ENCODE measurements at regions not wholly inside any gene's neighbourhood (a gene's known extent, or its start where the extent isn't known, plus 50 kb on each side); places are given as distances from the start of the nearest gene placed in this dataset.
A peak's percentile ranks its signal among the peaks of the same experiment; 100 is the strongest.

DNA sequence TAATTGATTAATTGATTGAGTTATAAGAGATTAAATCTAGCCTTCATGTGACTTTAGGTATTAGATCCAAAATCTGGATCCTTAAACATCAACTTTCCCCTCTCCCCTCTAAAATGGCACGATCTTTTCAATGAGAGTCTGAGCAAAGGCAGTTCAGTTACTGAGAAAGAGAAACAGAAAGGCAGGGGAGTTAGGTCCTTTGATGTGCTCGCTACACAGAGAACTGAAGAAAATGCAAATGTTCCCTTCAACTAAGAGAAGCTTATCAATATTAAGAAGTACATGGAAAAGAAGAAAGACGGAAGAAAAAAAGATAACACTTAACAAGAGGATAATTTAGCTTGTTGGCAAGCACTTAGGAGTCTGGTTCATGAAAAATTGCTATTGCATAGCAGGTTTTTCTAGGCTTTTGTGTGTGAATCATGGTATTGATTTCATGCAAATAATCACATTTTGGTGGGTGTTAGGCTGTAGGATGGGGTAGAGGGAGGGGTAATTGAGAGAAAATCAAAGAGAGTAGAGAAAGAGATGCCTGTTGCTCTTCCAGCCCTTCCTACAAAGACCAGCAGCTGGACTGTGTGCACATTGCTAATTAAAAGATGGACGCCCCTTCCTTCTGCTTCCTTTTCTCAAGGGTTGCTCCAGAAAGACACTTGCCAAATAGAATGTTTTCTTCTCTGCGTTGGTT is 307.6 kb upstream of the PLXNA2 start:
- DNase-seq = no peak

- no peak for DNase-seq
Observed at GRCh38 chr1:208552928-208553327, 308.7 kb upstream of the PLXNA2 start.

- DNase-seq = no peak
Observed at GRCh38 chr1:208556461-208556860, 312.3 kb upstream of the PLXNA2 start.

- peak; percentile 30 for DNase-seq
Observed at GRCh38 chr1:208557046-208557722, 313.0 kb upstream of the PLXNA2 start.

DNA sequence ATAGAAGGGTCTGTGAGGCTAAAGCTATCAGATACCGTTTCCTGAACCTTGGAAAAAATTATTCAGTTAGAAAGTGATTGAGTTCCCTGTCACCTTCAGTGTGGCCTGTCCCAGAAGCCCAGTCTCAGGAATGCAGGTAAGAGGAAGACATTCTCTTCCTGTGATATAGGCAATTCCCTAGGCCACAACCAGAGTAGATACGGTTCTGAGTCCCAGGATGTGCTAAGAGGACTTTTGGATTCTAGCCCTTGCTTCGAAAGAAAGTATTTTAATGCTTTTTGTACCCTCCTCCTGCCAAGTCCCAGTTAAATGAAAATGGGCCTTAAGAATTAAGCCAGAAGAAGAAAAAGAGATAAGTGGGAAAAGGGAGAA is 313.5 kb upstream of the PLXNA2 start:
- no peak for DNase-seq

DNA sequence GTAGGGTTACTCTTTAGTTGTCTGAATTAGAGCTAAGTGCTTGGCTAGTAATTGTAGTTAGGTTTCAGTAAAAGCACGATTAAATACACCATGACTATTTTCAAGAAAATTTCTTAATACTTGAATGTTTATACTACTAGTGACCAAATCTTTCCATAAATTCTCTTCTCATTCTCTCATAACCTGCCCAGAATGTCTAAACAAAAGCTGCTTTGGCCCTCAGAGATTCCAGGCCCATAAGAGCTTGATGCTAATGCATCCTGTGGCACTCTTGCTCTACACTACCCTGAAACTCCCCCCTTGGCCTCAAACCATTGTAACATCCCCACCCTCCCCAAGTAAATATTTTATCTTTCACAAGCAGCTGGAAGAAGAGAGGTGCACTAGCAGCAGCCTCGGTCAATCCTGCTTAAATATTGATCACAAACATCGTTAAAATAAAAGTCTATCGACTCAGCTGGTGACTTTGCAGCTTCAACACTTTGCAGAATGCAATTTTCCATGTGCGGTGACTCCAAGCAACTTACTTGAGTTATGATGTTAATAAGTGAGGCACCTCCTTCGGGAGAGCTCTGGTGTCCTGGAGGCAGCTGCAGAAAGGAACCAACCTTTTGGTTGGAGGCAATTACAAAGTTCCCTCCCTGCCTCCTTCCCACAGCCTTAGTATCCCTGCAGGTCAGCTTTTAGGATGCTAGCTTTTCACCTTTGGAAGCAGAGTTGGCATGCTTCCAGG is 315.6 kb upstream of the PLXNA2 start:
- no peak for DNase-seq

GRCh38 chr1:208562151-208562960 is 318.2 kb upstream of the PLXNA2 start:
- DNase-seq = no peak

GRCh38 chr1:208564466-208564865 is 320.3 kb upstream of the PLXNA2 start:
- DNase-seq = no peak

GRCh38 chr1:208565756-208566440 is 321.7 kb upstream of the PLXNA2 start:
- no peak for DNase-seq

GRCh38 chr1:208569181-208569580 is 325.0 kb upstream of the PLXNA2 start:
- DNase-seq = no peak

DNA sequence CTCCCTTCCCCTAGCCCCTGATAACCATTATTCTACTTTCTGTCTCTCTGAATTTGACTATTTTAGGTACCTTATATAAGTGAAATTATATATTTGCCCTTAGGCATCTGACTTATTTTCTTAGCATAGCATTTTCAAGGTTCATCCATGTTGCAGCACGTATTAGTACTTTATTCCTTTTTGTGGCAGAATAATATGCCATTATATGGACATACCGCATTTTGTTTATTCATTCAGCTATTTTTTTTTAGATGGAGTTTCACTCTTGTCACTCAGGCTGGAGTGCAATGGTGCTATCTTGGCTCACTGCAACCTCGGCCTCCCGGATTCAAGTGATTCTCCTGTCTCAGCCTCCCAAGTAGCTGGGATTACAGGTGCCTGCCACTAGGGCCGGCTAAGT is 326.2 kb upstream of the PLXNA2 start:
- DNase-seq = no peak

- no peak for DNase-seq
Observed at GRCh38 chr1:208576425-208576824, 332.2 kb upstream of the PLXNA2 start.

DNA sequence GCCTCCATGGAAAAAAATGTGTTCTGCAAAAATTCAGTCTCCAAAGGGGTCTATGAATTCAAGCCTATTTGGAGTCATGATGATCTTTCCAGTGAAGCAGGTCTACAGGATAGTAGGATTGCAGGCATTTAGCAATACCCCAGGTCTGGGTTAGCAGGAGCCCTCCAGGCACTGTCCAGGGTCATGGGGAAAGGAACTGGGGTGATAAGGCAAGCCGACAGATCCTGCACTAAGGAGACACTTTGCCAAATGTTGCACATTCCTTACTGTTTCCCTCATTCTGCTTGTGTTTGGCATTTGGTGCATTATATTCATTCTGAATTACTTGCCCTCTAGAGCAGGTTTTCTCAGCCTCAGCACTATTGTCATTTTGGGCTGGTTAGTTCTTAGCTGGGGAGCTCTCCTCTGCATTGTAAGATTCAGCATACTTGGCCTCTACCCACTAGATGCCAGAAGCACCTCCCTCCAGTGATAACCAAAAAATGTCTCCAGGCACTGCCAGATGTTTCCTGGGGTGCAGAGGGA is 333.3 kb upstream of the PLXNA2 start:
- no peak for DNase-seq

DNA sequence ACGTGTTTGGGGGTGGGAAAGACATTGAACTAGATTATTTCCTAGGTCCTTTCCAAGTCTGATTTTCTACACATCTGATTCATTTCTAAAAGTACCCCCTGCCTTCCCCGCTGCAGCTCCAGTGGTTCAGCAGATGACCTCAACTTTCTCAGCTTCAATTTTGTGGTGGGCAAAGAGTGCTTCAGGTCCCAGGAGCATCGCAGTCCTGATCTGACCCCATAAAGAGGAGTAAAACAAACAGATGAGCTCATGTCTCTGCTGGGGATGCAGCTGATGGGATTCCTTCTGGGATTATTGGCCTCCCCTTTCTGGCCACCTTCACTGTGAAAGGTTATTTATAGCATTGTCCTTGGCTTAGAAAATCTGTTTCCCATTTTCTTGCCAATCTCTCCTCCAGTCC is 337.0 kb upstream of the PLXNA2 start:
- DNase-seq = no peak

DNA sequence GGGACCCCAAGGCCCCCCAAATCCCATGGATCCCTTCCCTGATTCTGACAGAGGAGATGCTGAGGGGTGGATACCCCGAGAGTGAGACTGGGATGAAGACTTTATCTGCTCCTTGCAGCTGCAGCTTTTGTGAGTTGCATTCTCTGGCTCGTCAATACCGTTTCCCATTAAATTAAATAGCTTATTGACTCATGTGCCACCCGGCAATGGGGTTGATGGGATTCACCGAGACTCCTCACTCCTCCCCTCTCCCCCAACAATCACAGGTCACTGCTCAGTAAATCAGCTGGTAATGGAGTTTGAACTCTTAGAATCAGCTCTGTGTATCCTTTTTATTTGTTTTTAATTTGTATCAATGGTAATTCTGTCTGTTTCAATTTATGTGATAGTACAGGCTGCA is 337.5 kb upstream of the PLXNA2 start:
- DNase-seq = no peak

GRCh38 chr1:208584167-208584755 is 340.1 kb upstream of the PLXNA2 start:
- DNase-seq = no peak

GRCh38 chr1:208587110-208587509 is 342.9 kb upstream of the PLXNA2 start:
- DNase-seq = no peak

DNA sequence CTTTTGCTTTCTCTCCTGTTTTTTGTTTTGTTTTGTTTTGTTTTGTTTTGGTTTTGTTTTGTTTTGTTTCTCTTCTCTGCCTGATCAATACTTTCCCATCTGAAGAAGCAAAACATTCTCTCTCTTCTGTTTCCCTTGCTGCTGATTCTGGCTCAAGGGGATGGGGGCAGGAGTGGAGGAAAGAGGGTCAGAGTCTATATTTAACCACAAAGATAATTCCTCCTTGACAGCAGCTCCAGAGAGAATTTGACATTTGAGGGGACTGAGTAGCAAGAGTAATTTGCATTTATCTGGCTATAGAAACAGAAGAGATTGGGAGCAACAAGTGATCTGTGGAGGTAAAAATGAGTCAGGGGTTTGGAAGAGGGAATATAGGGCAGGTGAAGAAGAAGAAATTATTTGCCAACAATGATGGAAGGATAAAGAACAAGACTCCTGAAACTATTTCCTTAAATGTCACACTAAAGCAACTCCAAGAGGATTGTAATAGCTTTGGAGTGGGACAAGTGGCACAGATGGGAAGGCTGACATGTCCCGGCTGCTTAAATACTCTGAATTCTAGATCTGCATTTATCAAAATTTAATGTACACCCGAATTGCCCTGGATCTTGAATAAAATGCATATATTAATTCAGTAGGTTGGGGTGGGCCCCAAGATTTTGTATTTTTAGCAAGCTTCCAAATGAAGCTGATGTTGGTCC is 349.3 kb upstream of the PLXNA2 start:
- no peak for DNase-seq

DNA sequence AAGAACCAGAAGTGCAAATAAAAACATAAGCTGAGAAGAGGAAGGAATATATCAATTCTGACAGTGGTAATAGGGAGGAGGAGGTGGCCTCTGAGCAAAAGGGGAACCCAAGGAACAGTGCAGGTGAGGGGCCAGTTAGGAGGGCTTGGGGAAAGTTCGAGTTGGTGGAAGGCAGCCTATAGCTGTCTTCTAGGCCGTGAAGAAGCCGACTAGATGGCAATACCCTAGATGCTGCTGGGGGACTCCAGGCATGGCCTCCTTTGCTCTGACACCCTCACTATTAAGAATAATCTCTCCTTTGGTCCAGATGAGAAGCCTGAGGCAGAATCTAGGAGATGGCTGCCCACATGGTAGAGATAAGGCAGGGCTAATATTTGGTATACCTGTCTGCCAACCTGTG is 351.1 kb upstream of the PLXNA2 start:
- no peak for DNase-seq

- no peak for DNase-seq
Observed at GRCh38 chr1:208595745-208596144, 351.6 kb upstream of the PLXNA2 start.

DNA sequence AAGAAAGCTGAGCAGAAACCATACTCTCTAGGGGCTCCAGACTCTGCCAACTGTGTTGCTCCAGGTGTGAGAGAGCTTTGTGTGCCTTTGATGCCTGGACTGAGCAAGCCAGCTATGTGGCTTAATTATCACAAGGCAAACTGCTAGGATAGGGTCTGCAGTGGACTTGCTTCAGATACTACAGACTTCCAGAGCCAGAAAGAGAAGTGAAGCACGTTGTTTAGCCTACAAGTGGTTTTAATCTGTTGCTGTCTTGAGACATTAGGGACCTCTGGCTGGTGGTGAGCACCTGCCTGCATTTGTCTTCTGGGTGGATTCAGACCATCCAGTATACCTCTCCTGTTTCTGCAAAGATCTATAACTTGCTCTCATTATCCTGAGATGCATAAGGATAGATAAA is 353.4 kb upstream of the PLXNA2 start:
- DNase-seq = no peak

Data from right hindlimb (tissue), 1 donor.